ENCODE measurements at regions not wholly inside any gene's neighbourhood (a gene's known extent, or its start where the extent isn't known, plus 50 kb on each side); places are given as distances from the start of the nearest gene placed in this dataset.
"Not testable (repeated sequence)": the region's sequence is repeated elsewhere in the genome, so short reads cannot be mapped to it uniquely, and the experiment has no call there.

GRCh38 chr19:34088292-34088691, 84.0 kb upstream of the LSM14A start:
- TF ChIP-seq, protein P1, sequence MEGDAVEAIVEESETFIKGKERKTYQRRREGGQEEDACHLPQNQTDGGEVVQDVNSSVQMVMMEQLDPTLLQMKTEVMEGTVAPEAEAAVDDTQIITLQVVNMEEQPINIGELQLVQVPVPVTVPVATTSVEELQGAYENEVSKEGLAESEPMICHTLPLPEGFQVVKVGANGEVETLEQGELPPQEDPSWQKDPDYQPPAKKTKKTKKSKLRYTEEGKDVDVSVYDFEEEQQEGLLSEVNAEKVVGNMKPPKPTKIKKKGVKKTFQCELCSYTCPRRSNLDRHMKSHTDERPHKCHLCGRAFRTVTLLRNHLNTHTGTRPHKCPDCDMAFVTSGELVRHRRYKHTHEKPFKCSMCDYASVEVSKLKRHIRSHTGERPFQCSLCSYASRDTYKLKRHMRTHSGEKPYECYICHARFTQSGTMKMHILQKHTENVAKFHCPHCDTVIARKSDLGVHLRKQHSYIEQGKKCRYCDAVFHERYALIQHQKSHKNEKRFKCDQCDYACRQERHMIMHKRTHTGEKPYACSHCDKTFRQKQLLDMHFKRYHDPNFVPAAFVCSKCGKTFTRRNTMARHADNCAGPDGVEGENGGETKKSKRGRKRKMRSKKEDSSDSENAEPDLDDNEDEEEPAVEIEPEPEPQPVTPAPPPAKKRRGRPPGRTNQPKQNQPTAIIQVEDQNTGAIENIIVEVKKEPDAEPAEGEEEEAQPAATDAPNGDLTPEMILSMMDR (conservative IDR thresholded peaks at IDR 0.05; ENCODE audit: control insufficient read depth, insufficient read depth, low read depth, low read length): no peak
- no peak overlapping the region for H3K4me3 ChIP-seq (ENCODE audit: control insufficient read depth, low read depth, low read length)
- DNase-seq (ENCODE audit: low read depth): no peak

DNA sequence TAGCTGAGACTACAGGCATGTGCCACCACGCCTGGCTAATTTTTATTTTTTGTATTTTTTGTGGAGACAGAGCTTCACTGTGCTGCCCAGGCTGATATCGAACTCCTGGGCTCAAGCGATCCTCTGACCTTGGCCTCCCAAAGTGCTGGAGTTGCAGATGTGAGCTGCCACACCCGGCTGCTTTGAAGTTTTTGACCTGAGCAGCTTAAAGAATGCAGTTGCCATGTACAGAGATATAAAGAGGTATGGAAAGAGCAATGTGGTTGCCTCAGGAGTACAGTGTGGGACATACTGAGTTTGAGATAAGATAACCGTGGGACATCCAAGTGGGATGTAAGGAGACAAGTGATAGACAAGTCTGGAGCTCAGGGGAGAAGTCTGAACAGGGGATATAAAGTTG, 82.7 kb upstream of the LSM14A start:
- no peak overlapping the region for H3K4me3 ChIP-seq (ENCODE audit: control insufficient read depth, low read depth, low read length)
- no peak for DNase-seq (ENCODE audit: low read depth)
- TF ChIP-seq, protein P1 (conservative IDR thresholded peaks at IDR 0.05; ENCODE audit: control insufficient read depth, insufficient read depth, low read depth, low read length): no peak

DNA sequence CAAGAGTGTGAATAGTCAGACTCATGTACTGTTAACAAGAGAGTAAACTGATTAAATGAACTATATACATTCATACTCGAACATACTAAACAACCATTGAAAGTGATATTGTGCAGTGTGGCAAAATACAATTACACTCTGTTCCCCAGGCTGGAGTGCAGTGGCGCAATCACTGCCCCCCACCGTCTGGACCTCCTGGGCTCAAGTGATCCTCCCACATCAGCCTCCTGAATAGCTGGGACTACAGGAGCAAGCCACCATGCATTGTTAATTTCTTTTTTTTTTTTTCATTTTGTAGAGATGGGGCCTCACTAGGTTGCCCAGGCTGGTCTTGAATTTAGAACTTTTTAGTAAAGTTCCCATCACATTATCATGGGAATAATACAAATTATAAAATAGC, 77.3 kb upstream of the LSM14A start:
- TF ChIP-seq, protein P1 (conservative IDR thresholded peaks at IDR 0.05; ENCODE audit: control insufficient read depth, insufficient read depth, low read depth, low read length): no peak
- DNase-seq (ENCODE audit: low read depth): no peak
- no peak overlapping the region for H3K4me3 ChIP-seq (ENCODE audit: control insufficient read depth, low read depth, low read length)

- not testable (repeated sequence) for H3K4me3 ChIP-seq (ENCODE audit: control insufficient read depth, low read depth, low read length); DNase-seq (ENCODE audit: low read depth)
Observed at GRCh38 chr19:34095411-34095810, 76.9 kb upstream of the LSM14A start.

DNA sequence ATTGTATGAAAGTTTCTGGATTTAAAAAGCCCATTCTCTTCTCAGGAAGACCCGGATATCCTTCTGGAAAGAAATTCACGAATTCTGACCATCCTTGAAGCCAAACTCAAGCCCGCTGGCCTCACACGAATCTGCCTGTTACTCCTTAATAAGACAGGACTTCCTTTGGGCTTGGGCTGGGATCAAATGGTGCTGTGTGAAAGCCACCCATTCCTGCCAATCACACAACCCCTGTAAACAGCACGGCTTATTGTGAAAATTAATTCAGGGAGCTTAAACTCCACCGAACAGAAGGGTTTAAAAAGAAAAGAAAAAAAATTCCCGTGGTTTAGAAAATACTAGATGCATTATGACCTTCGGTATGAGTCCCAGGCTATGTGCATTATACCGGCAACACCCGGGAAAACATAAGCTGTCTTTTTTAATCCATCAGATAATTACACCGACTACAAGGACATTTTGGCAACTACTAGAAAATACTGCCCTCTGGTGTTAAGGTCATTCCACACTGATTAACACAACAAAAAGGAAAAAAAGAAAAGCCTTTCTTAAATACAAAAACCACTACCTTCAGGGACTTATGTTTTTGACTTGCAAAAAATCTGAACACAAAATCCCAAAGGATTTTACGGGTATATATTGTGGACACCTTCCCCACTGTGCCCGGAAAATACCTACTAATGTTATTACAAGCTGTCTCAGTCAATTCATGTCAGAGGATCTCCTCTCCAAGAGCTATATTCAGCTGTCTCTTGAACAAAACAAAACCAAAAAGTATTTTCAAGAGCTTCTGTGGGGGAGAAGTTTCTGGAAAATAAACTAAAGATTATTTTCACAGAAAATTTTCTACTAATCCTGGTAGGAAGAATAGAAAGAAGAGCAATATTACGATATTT, 76.0 kb upstream of the LSM14A start:
- DNase-seq (ENCODE audit: low read depth): peak; percentile 58
- H3K4me3 ChIP-seq (ENCODE audit: control insufficient read depth, low read depth, low read length): no peak overlapping the region
- TF ChIP-seq, protein P1 (conservative IDR thresholded peaks at IDR 0.05; ENCODE audit: control insufficient read depth, insufficient read depth, low read depth, low read length): peak; percentile 60

DNA sequence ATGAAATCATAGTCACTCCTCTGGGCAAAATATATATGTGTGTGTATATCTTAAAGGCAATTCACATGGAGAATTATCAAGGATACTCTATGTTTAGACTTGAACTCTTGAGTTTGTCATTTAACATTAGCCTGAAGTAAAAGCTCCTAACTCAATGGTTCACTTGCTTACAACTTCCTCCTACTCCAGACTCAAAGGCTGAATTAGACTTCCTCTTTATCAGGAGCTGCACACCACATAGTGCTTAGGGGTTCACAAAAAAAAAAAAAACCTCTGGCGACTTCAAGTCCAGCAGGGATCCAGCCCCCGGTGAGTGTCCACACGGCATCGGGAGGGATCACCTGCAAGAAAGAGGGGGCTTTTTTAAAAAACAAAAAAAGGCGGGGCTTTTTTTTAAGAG, 68.2 kb upstream of the LSM14A start:
- H3K4me3 ChIP-seq (ENCODE audit: control insufficient read depth, low read depth, low read length): no peak overlapping the region
- DNase-seq (ENCODE audit: low read depth): no peak
- TF ChIP-seq, protein P1 (conservative IDR thresholded peaks at IDR 0.05; ENCODE audit: control insufficient read depth, insufficient read depth, low read depth, low read length): no peak

- TF ChIP-seq, protein P1 (conservative IDR thresholded peaks at IDR 0.05; ENCODE audit: control insufficient read depth, insufficient read depth, low read depth, low read length): no peak
- no peak overlapping the region for H3K4me3 ChIP-seq (ENCODE audit: control insufficient read depth, low read depth, low read length)
- no peak for DNase-seq (ENCODE audit: low read depth)
Observed at GRCh38 chr19:34104557-34104956, 67.7 kb upstream of the LSM14A start.
